Activated CD4-positive, alpha-beta T cell treated with anti-CD3 and anti-CD28 coated beads, Interleukin-2, Interleukin-4, amounts not matched to agents 100 ng/mL and 50 ng/mL, durations not matched to agents 16 hours and 8 hours (primary cell): ENCODE measurements at regions not wholly inside any gene's neighbourhood (a gene's known extent, or its start where the extent isn't known, plus 50 kb on each side); places are given as distances from the start of the nearest gene placed in this dataset.
A peak's percentile ranks its signal among the peaks of the same experiment; 100 is the strongest.
"Not testable (repeated sequence)": the region's sequence is repeated elsewhere in the genome, so short reads cannot be mapped to it uniquely, and the experiment has no call there.

Experiments used
- DNase-seq: peaks from one replicate; pipeline ENCODE4 v3.0.0-alpha.2; 2020; ENCODE audit warnings: low spot score

GRCh38 chr5:92778261-92778660, 802.8 kb downstream of the NR2F1-AS1 start:
- no peak for DNase-seq

DNA sequence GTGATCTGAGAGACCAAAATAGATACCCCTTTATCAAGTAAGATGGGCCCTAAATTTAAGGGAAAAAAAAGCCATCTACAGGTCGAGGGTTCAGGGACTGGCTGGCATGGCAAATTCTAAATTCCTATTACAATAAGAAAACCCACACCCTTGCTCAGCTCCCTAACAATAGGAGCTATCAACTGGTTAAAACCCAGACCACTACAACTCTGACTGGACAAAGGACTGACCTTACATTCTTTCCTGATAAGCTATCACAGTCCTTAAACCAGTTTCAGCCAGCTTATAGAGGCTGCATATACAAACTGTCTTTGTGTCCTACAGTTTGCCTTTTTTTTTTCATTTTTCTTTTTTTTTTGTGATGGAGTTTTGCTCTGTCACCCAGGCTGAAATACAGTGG, 803.6 kb downstream of the NR2F1-AS1 start:
- DNase-seq: no peak

GRCh38 chr5:92775711-92776615, 805.1 kb downstream of the NR2F1-AS1 start:
- DNase-seq: no peak

GRCh38 chr5:92769978-92770377, 811.0 kb downstream of the NR2F1-AS1 start:
- DNase-seq: no peak

DNA sequence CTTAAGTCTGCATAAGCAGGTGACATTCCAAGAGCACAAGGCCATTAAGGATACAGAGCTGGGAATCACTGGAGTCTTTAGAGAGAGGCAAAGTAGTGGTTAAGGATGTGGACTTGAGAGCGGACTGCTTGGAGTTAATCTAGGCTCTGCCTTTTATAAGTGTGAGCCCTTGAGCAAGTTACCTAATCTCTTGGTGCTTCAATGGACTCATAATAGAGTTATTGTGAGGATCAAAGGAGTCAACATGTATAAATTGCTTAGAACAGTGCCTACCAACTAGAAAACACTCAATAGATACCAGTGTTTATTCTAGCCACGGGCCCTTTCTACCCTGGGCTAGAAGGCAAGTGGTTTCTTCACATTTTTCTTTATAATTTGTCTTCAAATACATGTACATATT, 819.4 kb downstream of the NR2F1-AS1 start:
- DNase-seq: no peak

DNA sequence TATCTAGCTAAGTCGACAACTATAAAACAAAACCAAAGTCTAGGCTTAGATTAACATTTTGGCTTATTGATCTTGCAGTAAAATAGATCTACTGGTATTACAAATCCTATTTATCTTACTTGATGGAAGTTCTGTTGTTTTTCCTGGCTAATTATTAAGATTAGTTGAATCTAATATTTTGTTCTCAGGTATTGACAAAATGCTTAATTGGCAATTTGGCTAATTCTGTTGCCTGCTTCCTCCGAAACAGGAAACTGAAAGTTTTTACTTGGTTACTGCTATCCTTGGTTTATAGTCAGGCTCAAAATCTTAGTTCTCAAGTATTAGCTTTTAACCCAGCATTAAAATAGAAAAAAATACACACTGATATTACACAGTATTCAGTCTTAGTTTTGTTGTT, 820.5 kb downstream of the NR2F1-AS1 start:
- DNase-seq: no peak

DNA sequence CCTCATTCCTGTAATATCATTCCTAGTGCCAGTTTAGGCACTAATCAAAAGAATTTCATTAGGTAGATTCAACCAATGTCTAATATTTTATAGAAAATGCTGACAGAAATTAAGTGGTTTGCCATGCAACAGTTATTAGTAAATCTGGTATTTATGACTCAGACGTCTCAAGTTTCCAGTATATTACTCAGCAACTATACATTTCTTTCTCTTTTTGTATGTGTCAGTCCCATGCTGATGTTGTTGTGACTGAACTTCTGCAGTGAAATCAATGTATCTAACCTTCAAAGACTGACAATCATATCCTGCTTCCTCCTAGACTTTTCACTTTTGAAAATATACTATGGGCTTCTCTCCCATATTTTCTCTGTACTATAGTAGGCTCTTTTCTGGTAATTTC, 822.5 kb downstream of the NR2F1-AS1 start:
- peak; percentile 12 for DNase-seq

DNA sequence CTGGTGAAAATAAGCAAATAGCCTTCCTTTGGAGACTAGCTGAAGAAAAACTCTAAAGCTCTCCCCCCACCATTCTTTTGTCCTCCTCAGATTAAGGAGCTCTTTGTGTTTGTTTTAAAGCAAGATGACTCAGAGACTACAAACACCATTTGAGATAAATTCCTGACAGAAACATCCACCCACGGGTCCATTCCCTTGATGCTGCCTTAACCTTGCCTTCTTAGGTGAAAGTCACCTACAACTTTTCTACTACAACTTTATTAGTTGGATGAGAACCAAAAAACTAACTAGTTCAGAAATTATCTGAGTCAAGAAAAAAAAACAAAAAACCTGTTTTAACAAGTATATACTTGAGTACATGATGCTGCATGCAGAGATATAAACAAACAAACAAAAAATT, 831.1 kb downstream of the NR2F1-AS1 start:
- no peak for DNase-seq

DNA sequence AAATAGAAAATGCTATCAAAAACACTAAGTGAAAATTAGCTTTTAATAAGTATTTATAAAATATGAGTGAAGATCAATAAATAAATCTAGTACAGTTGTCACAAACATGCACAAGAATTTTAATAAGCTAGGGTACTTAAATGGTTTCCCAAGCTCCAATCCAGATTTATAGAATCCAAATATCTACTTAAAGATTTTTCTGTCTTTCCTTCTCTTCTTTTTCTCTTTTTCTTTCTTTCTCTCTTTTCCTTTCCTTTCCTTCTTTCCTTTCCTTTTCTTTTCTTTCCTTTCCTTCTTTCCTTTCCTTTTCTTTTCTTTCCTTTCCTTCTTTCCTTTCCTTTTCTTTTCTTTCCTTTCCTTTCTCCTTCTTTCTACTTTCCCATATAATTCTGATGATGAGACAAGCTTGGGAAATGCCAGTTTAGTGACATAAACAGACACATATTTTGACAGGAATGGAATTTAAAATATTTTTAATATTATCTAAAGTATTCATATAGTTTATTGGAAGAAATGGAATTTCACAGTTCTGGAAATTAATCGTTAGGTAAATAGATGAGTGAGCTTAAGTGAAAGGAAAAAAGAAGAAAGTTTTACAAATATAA, 832.8 kb downstream of the NR2F1-AS1 start:
- DNase-seq: no peak

DNA sequence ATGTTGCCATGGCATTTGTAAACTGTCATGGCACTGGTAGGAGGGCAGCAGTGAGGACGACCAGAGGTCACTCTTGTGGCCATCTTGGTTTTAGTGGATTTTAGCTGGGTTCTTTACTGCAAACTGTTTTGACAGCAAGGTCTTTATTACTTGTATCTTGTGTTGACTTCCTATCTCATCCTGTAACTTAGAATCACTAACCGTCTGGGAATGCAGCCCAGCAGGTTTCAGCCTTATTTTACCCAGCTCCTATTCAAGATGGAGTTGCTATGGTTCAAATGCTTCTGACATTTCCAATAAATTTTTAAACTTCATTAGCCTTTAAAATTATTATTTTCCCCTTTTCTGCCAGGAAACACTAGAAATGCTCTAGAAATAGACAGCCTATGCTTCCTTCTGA, 839.1 kb downstream of the NR2F1-AS1 start:
- DNase-seq: no peak

GRCh38 chr5:92734211-92734940, 846.6 kb downstream of the NR2F1-AS1 start:
- DNase-seq: no peak

DNA sequence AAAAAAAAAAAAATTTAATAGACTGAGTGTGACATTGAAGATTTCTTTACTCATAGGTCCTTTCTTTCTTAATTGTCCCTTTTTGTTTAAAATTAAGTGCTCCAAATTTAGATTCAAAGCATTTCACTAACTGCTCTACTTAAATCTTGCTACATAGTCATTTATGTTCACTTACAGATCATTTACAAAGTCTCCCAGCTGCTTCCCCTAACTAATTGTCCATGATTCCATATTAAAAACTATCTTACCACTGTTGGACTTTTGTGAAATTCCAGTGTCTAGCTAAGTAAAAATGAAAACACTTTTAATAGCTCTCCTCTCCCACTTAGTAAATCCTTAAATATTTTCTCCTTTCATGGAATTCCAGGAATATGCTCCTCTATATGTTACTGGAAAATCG, 850.5 kb downstream of the NR2F1-AS1 start:
- no peak for DNase-seq

DNA sequence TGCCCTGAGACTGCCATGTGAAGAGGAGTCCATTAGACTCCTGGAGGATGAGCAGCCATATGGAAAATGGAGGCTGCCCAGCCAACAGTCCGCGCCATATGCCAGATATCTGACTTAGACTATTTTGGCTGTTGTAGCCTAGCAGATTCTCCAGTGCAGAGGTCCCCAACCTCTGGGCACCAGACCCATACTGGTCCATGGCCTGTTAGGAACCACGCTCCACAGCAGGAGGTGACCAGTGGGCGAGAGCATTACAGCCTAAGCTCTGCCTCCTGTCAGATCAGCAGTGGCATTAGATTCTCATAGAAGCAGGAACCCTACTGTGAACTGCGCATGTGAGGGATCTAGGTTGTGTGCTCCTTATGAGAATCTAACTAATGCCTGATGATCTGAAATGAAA, 851.9 kb downstream of the NR2F1-AS1 start:
- no peak for DNase-seq

- no peak for DNase-seq
Observed at GRCh38 chr5:92715946-92716520, 865.0 kb downstream of the NR2F1-AS1 start.

DNA sequence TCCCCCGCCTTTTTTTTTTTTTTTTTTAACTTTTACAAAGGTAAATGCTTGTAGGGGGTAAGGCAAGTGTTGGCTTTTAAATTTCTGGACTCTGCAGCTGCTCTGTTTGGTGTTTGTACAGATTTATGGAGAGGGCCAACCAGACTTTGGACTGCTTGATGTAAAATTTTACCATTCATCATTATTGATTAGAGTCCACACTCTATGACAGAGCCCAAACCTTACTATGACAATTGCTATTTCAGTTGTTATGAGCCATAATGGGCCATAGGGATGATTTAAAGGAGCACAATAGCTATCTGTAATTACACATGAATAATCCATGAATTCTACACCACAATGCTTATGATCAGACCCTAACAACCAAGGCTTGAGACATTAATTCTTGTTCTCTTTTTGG, 867.2 kb downstream of the NR2F1-AS1 start:
- DNase-seq: no peak

DNA sequence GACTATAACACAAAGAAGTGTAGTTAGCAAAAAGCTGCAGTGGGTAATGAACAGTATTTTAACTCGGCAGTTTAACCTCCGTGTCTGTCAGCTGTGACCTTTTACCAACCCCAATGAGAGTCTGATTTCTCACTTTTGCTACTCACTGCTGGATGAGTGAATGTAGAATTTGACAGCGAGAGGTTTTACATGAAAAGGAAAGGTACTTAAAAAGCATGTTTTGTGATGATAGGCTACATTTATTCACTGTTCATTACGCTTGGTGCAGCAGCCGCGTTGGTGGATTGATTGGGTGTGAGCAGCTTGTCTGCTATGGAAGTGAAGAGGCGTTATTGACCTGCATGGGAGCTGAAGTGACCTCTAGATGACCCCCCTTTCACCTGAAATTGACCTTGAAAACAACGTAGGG, 867.7 kb downstream of the NR2F1-AS1 start:
- no peak for DNase-seq

DNA sequence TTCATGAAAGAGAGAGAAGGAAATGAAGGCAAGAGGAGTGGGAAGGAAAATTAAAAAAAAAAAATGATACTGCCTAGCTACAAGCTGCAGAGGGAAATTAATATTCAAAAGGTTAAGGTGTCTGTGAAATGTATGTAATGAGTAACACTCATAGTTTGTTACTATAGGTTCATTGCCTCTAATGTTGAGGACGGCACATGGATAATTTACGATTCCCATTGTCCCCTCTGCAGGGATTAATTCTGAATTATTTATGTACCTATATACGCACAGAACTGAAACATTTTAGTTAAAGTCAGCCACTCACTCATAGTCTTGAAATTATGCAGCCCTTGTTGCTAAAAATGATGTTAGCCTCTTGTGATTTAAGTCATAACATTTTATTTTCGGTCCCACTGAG, 869.1 kb downstream of the NR2F1-AS1 start:
- no peak for DNase-seq

- DNase-seq: no peak
Observed at GRCh38 chr5:92704590-92704989, 876.4 kb downstream of the NR2F1-AS1 start.

DNA sequence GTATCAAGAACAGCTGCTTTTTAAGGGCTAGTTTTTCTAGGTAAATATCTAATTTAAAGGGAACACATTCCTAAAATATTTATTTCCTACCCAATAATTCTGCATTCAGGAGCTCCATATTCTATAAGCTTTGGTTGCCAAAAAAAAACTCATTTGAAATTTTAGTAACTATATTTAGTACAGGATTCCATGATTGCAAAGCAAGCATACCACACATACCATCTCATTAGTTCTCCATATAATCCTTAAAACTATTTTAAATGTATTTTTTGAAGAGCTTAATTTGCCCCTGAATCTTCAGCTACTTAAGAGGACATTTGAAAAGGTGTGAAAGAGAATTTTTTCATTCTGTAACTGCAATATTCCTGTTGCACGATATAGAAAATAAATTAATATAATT, 877.0 kb downstream of the NR2F1-AS1 start:
- no peak for DNase-seq

- no peak for DNase-seq
Observed at GRCh38 chr5:92695123-92696003, 885.7 kb downstream of the NR2F1-AS1 start.

DNA sequence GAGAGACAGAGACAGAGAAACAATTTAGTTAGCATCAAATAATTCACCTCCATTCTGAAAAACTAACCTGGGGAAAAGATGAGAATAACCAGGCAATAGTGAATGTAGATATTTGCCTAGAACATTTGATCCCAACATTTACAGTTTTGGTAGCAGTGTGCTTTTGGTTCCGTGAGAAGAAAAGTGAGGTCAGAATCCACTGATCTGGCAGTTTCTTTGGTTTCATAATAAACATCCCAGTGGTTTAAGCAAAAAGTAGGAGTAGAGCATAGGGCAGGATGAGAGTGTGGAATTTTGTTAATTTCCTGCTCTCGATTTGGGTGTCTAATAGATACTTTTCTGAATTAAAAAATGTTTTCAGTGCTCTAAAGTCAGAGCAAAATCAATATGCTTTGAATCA, 887.0 kb downstream of the NR2F1-AS1 start:
- no peak for DNase-seq

DNA sequence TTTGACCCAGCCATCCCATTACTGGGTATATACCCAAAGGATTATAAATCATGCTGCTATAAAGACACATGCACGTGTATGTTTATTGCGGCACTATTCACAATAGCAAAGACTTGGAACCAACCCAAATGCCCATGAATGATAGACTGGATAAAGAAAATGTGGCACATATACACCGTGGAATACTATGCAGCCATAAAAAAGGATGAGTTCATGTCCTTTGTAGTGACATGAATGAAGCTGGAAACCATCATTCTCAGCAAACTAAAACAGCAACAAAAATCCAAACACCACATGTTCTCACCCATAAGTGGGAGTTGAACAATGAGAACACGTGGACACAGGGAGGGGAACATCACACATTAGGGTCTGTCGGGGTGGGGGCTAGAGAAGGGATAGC, 889.1 kb downstream of the NR2F1-AS1 start:
- DNase-seq: not testable (repeated sequence)
